ENCODE measurements at regions not wholly inside any gene's neighbourhood (a gene's known extent, or its start where the extent isn't known, plus 50 kb on each side); places are given as distances from the start of the nearest gene placed in this dataset.

GRCh38 chr13:110097013-110097412 lies 209.9 kb downstream of the COL4A1 start:
- no peak for DNase-seq (ENCODE audit: low read depth in 3 of 3, low spot score in 2 of 3)

- DNase-seq (ENCODE audit: low read depth in 3 of 3, low spot score in 2 of 3) = no peak
Measured at GRCh38 chr13:110092831-110093247, 214.1 kb downstream of the COL4A1 start.

- DNase-seq (ENCODE audit: low read depth in 3 of 3, low spot score in 2 of 3) = no peak
Measured at GRCh38 chr13:110089815-110090214, 217.1 kb downstream of the COL4A1 start.

- no peak for DNase-seq (ENCODE audit: low read depth in 3 of 3, low spot score in 2 of 3)
Measured at GRCh38 chr13:110089100-110089499, 217.9 kb downstream of the COL4A1 start.

GRCh38 chr13:110073982-110074381 lies 233.0 kb downstream of the COL4A1 start:
- no peak for DNase-seq (ENCODE audit: low read depth in 3 of 3, low spot score in 2 of 3)

GRCh38 chr13:110070511-110071120 lies 236.3 kb downstream of the COL4A1 start:
- DNase-seq (ENCODE audit: low read depth in 3 of 3, low spot score in 2 of 3) = no peak

- DNase-seq (ENCODE audit: low read depth in 3 of 3, low spot score in 2 of 3) = no peak
Measured at GRCh38 chr13:110070046-110070445, 236.9 kb downstream of the COL4A1 start.

- no peak for DNase-seq (ENCODE audit: low read depth in 3 of 3, low spot score in 2 of 3)
Measured at GRCh38 chr13:110068176-110068473, 238.8 kb downstream of the COL4A1 start.

GRCh38 chr13:110067355-110068175 lies 239.4 kb downstream of the COL4A1 start:
- DNase-seq (ENCODE audit: low read depth in 3 of 3, low spot score in 2 of 3) = no peak

- no peak for DNase-seq (ENCODE audit: low read depth in 3 of 3, low spot score in 2 of 3)
Measured at GRCh38 chr13:110065780-110066179, 241.2 kb downstream of the COL4A1 start.

GRCh38 chr13:110063490-110064421 lies 243.2 kb downstream of the COL4A1 start:
- DNase-seq (ENCODE audit: low read depth in 3 of 3, low spot score in 2 of 3) = no peak

- no peak for DNase-seq (ENCODE audit: low read depth in 3 of 3, low spot score in 2 of 3)
Measured at GRCh38 chr13:110062777-110063442, 244.0 kb downstream of the COL4A1 start.

GRCh38 chr13:110062077-110062776 lies 244.7 kb downstream of the COL4A1 start:
- no peak for DNase-seq (ENCODE audit: low read depth in 3 of 3, low spot score in 2 of 3)

- DNase-seq (ENCODE audit: low read depth in 3 of 3, low spot score in 2 of 3) = no peak
Measured at GRCh38 chr13:110061270-110061669, 245.7 kb downstream of the COL4A1 start.

GRCh38 chr13:110057052-110057451 lies 249.9 kb downstream of the COL4A1 start:
- DNase-seq (ENCODE audit: low read depth in 3 of 3, low spot score in 2 of 3) = no peak

- DNase-seq (ENCODE audit: low read depth in 3 of 3, low spot score in 2 of 3) = no peak
Measured at GRCh38 chr13:110056640-110057039, 250.3 kb downstream of the COL4A1 start.

- no peak for DNase-seq (ENCODE audit: low read depth in 3 of 3, low spot score in 2 of 3)
Measured at GRCh38 chr13:110055089-110055488, 251.9 kb downstream of the COL4A1 start.

GRCh38 chr13:110054041-110054440 lies 252.9 kb downstream of the COL4A1 start:
- no peak for DNase-seq (ENCODE audit: low read depth in 3 of 3, low spot score in 2 of 3)

GRCh38 chr13:110047496-110047895 lies 259.5 kb downstream of the COL4A1 start:
- peak in 1 of 3 donors; percentile 38 for DNase-seq (ENCODE audit: low read depth in 3 of 3, low spot score in 2 of 3)

GRCh38 chr13:110046811-110047210 lies 260.1 kb downstream of the COL4A1 start:
- no peak for DNase-seq (ENCODE audit: low read depth in 3 of 3, low spot score in 2 of 3)
